ENCODE measurements at regions not wholly inside any gene's neighbourhood (a gene's known extent, or its start where the extent isn't known, plus 50 kb on each side); places are given as distances from the start of the nearest gene placed in this dataset.
"Not testable (repeated sequence)": the region's sequence is repeated elsewhere in the genome, so short reads cannot be mapped to it uniquely, and the experiment has no call there.

- H3K9me3 Mint-ChIP-seq (ENCODE audit: low read depth): not testable (repeated sequence)
Observed at GRCh38 chr4:79587207-79587606, 179.2 kb upstream of the GK2 start.

DNA sequence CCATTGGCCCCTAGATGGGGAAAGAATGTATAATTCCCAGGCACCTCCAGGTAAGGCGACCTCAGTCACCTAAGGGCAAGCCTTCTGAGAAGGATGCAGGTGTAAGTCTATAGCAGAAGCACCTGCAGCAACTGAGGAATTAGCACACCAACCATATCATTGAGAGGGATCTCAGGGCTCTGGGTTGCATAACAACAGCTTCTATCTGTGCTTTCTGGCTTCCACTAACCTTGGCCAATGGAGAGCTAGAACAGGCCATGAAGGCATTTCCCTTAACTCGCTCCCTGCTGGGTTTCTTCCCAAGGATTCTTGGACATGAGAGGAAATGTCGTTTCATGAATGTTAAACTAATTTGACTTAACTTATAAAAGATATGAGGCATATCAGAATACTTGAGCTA is 177.8 kb upstream of the GK2 start:
- no peaks in the 10 kb centered on the region for H3K36me3 Mint-ChIP-seq
- no peaks in the 10 kb centered on the region for H3K9me3 Mint-ChIP-seq (ENCODE audit: low read depth)
- no peak overlapping the region for H3K4me3 Mint-ChIP-seq
- H3K27me3 Mint-ChIP-seq: no peaks in the 10 kb centered on the region
- no peak overlapping the region for H3K27ac Mint-ChIP-seq
- no peaks in the 10 kb centered on the region for H3K4me1 Mint-ChIP-seq (ENCODE audit: low read depth)

More at GRCh38 chr4:79587207-79587606, 179.2 kb upstream of the GK2 start:
- not testable (repeated sequence) for H3K36me3 Mint-ChIP-seq; H3K4me3 Mint-ChIP-seq; H3K27me3 Mint-ChIP-seq; H3K27ac Mint-ChIP-seq; H3K4me1 Mint-ChIP-seq (ENCODE audit: low read depth)

DNA sequence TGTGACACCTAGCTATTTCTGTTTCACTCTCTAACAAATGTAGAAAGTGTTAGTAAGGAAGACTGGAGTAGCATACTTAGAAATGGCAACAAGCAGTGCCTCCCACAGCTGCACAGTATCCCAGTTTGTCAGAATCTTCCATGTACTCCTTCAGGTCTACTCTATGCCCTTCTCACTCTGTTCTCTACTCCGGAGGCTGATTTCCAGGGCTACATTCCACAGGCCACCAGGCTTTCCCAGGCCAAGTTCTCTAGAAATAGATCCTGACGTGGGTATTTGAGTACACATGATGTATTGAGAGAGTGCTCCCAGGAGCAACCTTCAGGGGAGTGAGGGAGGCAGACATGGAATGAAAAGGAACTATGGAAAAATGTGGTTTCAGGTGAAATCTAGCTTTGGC is 177.3 kb upstream of the GK2 start:
- H3K27me3 Mint-ChIP-seq: no peaks in the 10 kb centered on the region

DNA sequence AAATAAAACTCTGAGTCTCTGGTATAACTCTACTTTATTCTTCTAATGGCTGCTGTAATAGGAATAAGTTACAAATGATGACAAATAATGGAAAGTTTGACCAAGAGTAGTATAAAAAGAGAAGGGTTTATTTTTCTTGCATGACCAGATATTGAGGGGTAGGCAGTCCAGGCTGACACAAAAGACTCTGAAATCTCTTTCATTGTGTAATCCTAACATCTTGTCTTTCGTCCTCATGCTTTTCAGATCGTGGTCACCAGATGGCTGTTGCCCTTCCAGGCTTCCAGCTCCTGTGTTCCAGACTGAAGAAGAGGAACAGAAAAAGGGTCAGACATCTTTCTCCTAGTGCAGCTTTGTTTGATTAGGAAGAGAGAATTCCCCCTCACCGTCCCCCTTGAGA is 176.9 kb upstream of the GK2 start:
- H3K4me1 Mint-ChIP-seq (ENCODE audit: low read depth): no peaks in the 10 kb centered on the region
- no peaks in the 10 kb centered on the region for H3K36me3 Mint-ChIP-seq
- no peak overlapping the region for H3K4me3 Mint-ChIP-seq
- H3K9me3 Mint-ChIP-seq (ENCODE audit: low read depth): no peaks in the 10 kb centered on the region
- no peak overlapping the region for H3K27ac Mint-ChIP-seq
- H3K27me3 Mint-ChIP-seq: no peaks in the 10 kb centered on the region

More for the DNA sequence above, 177.3 kb upstream of the GK2 start:
- H3K36me3 Mint-ChIP-seq: no peaks in the 10 kb centered on the region
- H3K4me3 Mint-ChIP-seq: no peak overlapping the region
- H3K4me1 Mint-ChIP-seq (ENCODE audit: low read depth): no peaks in the 10 kb centered on the region
- H3K27ac Mint-ChIP-seq: no peak overlapping the region
- H3K9me3 Mint-ChIP-seq (ENCODE audit: low read depth): no peaks in the 10 kb centered on the region

DNA sequence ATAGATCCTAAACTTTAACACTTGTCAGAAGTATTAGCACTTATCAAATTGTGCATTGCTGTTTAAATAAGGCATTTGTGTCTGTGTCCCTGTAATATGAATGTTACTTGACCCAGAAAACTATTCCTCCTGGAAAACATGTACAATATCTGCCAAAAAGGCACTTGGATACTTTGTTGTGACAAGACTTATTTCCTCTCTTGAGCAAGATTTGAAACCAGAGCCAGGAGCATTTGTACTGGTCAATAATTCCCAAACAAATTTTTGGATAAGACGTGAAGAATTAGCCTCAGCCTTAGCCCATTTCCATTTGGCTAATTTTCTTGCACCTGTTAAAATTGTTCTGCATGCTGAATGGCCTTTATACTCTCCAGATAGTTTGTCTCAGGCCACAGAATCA is 176.3 kb upstream of the GK2 start:
- H3K27me3 Mint-ChIP-seq: no peaks in the 10 kb centered on the region
- no peaks in the 10 kb centered on the region for H3K36me3 Mint-ChIP-seq
- no peak overlapping the region for H3K4me3 Mint-ChIP-seq
- H3K4me1 Mint-ChIP-seq (ENCODE audit: low read depth): no peaks in the 10 kb centered on the region
- no peaks in the 10 kb centered on the region for H3K9me3 Mint-ChIP-seq (ENCODE audit: low read depth)
- no peak overlapping the region for H3K27ac Mint-ChIP-seq

GRCh38 chr4:79578606-79579005 is 170.6 kb upstream of the GK2 start:
- Mint-ChIP-seq H3K36me3 (no peaks in the 10 kb centered on the region), H3K27ac (no peak overlapping the region), H3K27me3 (peaks cover 3% of the 10 kb centered on the region), H3K4me1 (ENCODE audit: low read depth) (no peaks in the 10 kb centered on the region), H3K9me3 (ENCODE audit: low read depth) (no peaks in the 10 kb centered on the region), H3K4me3 (no peak overlapping the region)

- Mint-ChIP-seq H3K4me3 (no peak overlapping the region), H3K27ac (no peak overlapping the region), H3K4me1 (ENCODE audit: low read depth) (no peaks in the 10 kb centered on the region), H3K9me3 (ENCODE audit: low read depth) (no peaks in the 10 kb centered on the region), H3K36me3 (no peaks in the 10 kb centered on the region), H3K27me3 (peaks cover 3% of the 10 kb centered on the region)
Observed at GRCh38 chr4:79576429-79576753, 168.4 kb upstream of the GK2 start.

GRCh38 chr4:79575709-79576428 is 167.8 kb upstream of the GK2 start:
- Mint-ChIP-seq H3K9me3 (ENCODE audit: low read depth) (no peaks in the 10 kb centered on the region), H3K36me3 (no peaks in the 10 kb centered on the region), H3K4me3 (no peak overlapping the region), H3K27ac (no peak overlapping the region), H3K27me3 (peaks cover 3% of the 10 kb centered on the region), H3K4me1 (ENCODE audit: low read depth) (no peaks in the 10 kb centered on the region)

DNA sequence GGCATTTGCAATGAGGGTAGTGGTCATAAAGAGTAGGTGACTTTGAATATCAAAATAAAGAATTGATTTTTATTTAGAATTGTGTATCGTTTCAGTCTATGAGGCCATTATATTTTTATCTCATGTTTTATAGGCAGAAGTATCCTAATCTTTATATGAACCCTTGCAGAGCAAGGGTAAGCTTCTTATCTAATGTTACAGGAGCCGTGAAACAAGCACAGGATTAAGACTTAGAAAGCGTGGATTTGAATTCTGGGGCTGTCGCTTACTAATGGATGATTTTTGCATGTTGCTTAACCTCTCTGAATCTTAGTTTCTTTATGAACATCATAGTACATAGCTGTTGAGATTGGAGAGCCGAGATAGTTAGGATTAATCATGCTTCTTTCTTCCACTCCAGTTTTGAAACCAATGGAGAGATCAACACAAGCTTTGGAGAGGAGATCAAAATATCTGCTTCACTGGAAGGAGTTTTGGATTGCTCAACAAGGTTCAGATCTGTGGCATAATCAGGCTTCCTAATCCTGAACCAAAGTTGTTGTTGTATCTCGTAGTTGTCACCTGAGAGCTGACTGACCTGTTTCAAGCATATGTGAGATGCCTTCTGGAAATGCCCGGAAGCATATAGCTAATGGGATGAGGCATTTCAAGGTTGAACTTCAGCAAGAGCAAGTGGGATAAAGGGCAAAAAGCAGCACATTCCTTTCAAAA is 166.9 kb upstream of the GK2 start:
- Mint-ChIP-seq H3K36me3 (no peaks in the 10 kb centered on the region), H3K4me1 (ENCODE audit: low read depth) (no peaks in the 10 kb centered on the region), H3K27me3 (peaks cover 3% of the 10 kb centered on the region), H3K4me3 (no peak overlapping the region), H3K9me3 (ENCODE audit: low read depth) (no peaks in the 10 kb centered on the region), H3K27ac (no peak overlapping the region)

GRCh38 chr4:79563219-79563618 is 155.2 kb upstream of the GK2 start:
- Mint-ChIP-seq H3K27me3 (no peaks in the 10 kb centered on the region), H3K4me3 (no peak overlapping the region), H3K36me3 (no peaks in the 10 kb centered on the region), H3K9me3 (ENCODE audit: low read depth) (no peaks in the 10 kb centered on the region), H3K27ac (no peak overlapping the region), H3K4me1 (ENCODE audit: low read depth) (no peaks in the 10 kb centered on the region)

- Mint-ChIP-seq H3K9me3 (ENCODE audit: low read depth) (no peaks in the 10 kb centered on the region), H3K4me1 (ENCODE audit: low read depth) (no peaks in the 10 kb centered on the region), H3K27me3 (no peaks in the 10 kb centered on the region), H3K4me3 (no peak overlapping the region), H3K36me3 (no peaks in the 10 kb centered on the region), H3K27ac (no peak overlapping the region)
Observed at GRCh38 chr4:79561751-79562150, 153.7 kb upstream of the GK2 start.

GRCh38 chr4:79559398-79559797 is 151.4 kb upstream of the GK2 start:
- H3K27me3 Mint-ChIP-seq; H3K4me1 Mint-ChIP-seq (ENCODE audit: low read depth); H3K36me3 Mint-ChIP-seq: not testable (repeated sequence)

GRCh38 chr4:79552311-79552710 is 144.3 kb upstream of the GK2 start:
- Mint-ChIP-seq H3K36me3 (no peaks in the 10 kb centered on the region), H3K4me3 (no peak overlapping the region), H3K9me3 (ENCODE audit: low read depth) (peaks cover 4% of the 10 kb centered on the region), H3K4me1 (ENCODE audit: low read depth) (no peaks in the 10 kb centered on the region), H3K27ac (no peak overlapping the region), H3K27me3 (no peaks in the 10 kb centered on the region)

More at GRCh38 chr4:79559398-79559797, 151.4 kb upstream of the GK2 start:
- not testable (repeated sequence) for H3K9me3 Mint-ChIP-seq (ENCODE audit: low read depth); H3K4me3 Mint-ChIP-seq; H3K27ac Mint-ChIP-seq

GRCh38 chr4:79551555-79551954 is 143.5 kb upstream of the GK2 start:
- Mint-ChIP-seq H3K27ac (no peak overlapping the region), H3K9me3 (ENCODE audit: low read depth) (peaks cover 4% of the 10 kb centered on the region), H3K27me3 (no peaks in the 10 kb centered on the region), H3K36me3 (no peaks in the 10 kb centered on the region), H3K4me3 (no peak overlapping the region), H3K4me1 (ENCODE audit: low read depth) (no peaks in the 10 kb centered on the region)

DNA sequence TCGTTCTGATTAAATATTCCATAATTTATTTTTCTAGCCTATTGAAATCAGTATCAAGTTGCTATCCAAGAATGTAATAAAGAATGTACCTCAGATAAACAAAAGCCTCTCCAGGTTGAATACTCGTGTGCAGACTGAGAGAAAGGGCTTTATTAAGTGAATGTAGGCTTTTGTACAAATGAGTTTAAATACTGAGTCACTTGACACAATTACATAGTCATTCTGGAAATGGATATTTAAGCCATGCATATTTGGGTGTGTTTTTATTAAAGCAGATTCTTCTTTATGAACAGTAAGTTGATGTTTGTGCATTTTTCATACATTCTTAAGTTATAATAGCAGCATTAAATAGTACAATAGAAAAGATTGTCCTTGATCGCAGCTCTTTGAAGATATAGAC is 139.8 kb upstream of the GK2 start:
- Mint-ChIP-seq H3K4me3 (no peak overlapping the region), H3K4me1 (ENCODE audit: low read depth) (no peaks in the 10 kb centered on the region), H3K27ac (no peak overlapping the region), H3K27me3 (peaks cover 2% of the 10 kb centered on the region), H3K9me3 (ENCODE audit: low read depth) (peaks cover 4% of the 10 kb centered on the region), H3K36me3 (no peaks in the 10 kb centered on the region)

DNA sequence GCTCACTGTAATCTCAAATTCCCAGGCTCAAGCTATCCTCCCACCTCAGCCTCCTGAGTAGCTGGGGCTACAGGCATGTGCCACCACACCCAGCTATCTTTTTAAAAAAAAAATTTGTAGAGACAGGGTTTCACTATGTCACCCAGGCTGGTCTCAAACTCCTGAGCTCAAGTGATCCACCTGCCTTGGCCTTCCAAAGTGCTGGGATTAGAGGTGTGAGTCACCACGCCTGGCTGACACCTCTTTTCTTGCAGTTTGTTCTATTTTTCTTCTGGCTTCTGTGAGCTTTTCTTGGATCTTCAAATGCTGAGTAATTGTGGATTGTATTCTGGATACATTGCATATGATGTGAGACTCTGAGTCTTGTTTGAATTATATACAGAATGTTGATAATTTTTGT is 137.3 kb upstream of the GK2 start:
- not testable (repeated sequence) for H3K4me3 Mint-ChIP-seq; H3K9me3 Mint-ChIP-seq (ENCODE audit: low read depth); H3K36me3 Mint-ChIP-seq; H3K4me1 Mint-ChIP-seq (ENCODE audit: low read depth); H3K27ac Mint-ChIP-seq; H3K27me3 Mint-ChIP-seq
